GM19452 (cell line): ENCODE measurements at regions not wholly inside any gene's neighbourhood (a gene's known extent, or its start where the extent isn't known, plus 50 kb on each side); places are given as distances from the start of the nearest gene placed in this dataset.

Source experiments
- ATAC-seq: cut with Tn5 transposase; IDR thresholded peaks from one replicate; pipeline ENCODE4 v1.9.1; 2021; ENCODE audit not compliant: unreplicated experiment

- ATAC-seq: no peak
These were observed 115.5 kb downstream of the PAPOLA start for GRCh38 chr14:96617635-96618034.

- ATAC-seq: no peak
These were observed 120.7 kb downstream of the PAPOLA start for GRCh38 chr14:96622926-96623325.

- no peak for ATAC-seq
These were observed 121.7 kb downstream of the PAPOLA start for GRCh38 chr14:96623676-96624484.

- no peak for ATAC-seq
These were observed 122.7 kb downstream of the PAPOLA start for GRCh38 chr14:96624661-96625425.

GRCh38 chr14:96625426-96625985 lies 123.3 kb downstream of the PAPOLA start:
- no peak for ATAC-seq

GRCh38 chr14:96626121-96626768 lies 124.1 kb downstream of the PAPOLA start:
- ATAC-seq: no peak

GRCh38 chr14:96626916-96627315 lies 124.7 kb downstream of the PAPOLA start:
- no peak for ATAC-seq

GRCh38 chr14:96627386-96627785 lies 125.2 kb downstream of the PAPOLA start:
- ATAC-seq: no peak

GRCh38 chr14:96627811-96628775 lies 125.9 kb downstream of the PAPOLA start:
- no peak for ATAC-seq

GRCh38 chr14:96629082-96629481 lies 126.9 kb downstream of the PAPOLA start:
- no peak for ATAC-seq

GRCh38 chr14:96629558-96630222 lies 127.5 kb downstream of the PAPOLA start:
- no peak for ATAC-seq

- ATAC-seq: no peak
These were observed 128.1 kb downstream of the PAPOLA start for GRCh38 chr14:96630281-96630680.

- ATAC-seq: no peak
These were observed 128.8 kb downstream of the PAPOLA start for GRCh38 chr14:96631030-96631429.

GRCh38 chr14:96631621-96632362 lies 129.6 kb downstream of the PAPOLA start:
- no peak for ATAC-seq

GRCh38 chr14:96632363-96632758 lies 130.2 kb downstream of the PAPOLA start:
- no peak for ATAC-seq

- no peak for ATAC-seq
These were observed 130.9 kb downstream of the PAPOLA start for GRCh38 chr14:96633096-96633495.

GRCh38 chr14:96634481-96634880 lies 132.3 kb downstream of the PAPOLA start:
- ATAC-seq: no peak

GRCh38 chr14:96634896-96635295 lies 132.7 kb downstream of the PAPOLA start:
- no peak for ATAC-seq

GRCh38 chr14:96635850-96636249 lies 133.7 kb downstream of the PAPOLA start:
- no peak for ATAC-seq
